AG10803 (cell line): ENCODE measurements at regions not wholly inside any gene's neighbourhood (a gene's known extent, or its start where the extent isn't known, plus 50 kb on each side); places are given as distances from the start of the nearest gene placed in this dataset.
"Not testable (repeated sequence)": the region's sequence is repeated elsewhere in the genome, so short reads cannot be mapped to it uniquely, and the experiment has no call there.

ENCODE experiments used
- DNase-seq: peaks from one replicate; pipeline ENCODE4 v3.0.0; 2010; ENCODE audit warnings: low read depth
- H3K4me3 ChIP-seq: 2 replicates; pipeline ENCODE4 v1.5.1; 2011; ENCODE audit warnings: mild to moderate bottlenecking, low read length, control low read depth
- CTCF ChIP-seq: conservative IDR thresholded peaks from 2 replicates; pipeline ENCODE4 v1.5.1; 2011; ENCODE audit warnings: mild to moderate bottlenecking, low read length, control low read depth, inconsistent platforms

GRCh38 chr4:71882113-71882841, 98.4 kb upstream of the GC start:
- DNase-seq = no peak
- H3K4me3 ChIP-seq = no peak overlapping the region

GRCh38 chr4:71900366-71900765, 116.5 kb upstream of the GC start:
- not testable (repeated sequence) for DNase-seq, H3K4me3 ChIP-seq

More at GRCh38 chr4:71882113-71882841, 98.4 kb upstream of the GC start:
- TF ChIP-seq CTCF = no peak

- not testable (repeated sequence) for DNase-seq
Measured at GRCh38 chr4:71905594-71905993, 121.7 kb upstream of the GC start.

GRCh38 chr4:71906096-71906495, 122.2 kb upstream of the GC start:
- DNase-seq = no peak
- H3K4me3 ChIP-seq = no peak overlapping the region
- no peak for TF ChIP-seq CTCF

More at GRCh38 chr4:71905594-71905993, 121.7 kb upstream of the GC start:
- H3K4me3 ChIP-seq = not testable (repeated sequence)

- TF ChIP-seq CTCF = no peak
- DNase-seq = no peak
- H3K4me3 ChIP-seq = no peak overlapping the region
Measured at GRCh38 chr4:71907071-71907470, 123.2 kb upstream of the GC start.

- TF ChIP-seq CTCF = no peak
- H3K4me3 ChIP-seq = no peak overlapping the region
- no peak for DNase-seq
Measured at GRCh38 chr4:71907782-71908181, 123.9 kb upstream of the GC start.

- DNase-seq = no peak
- H3K4me3 ChIP-seq = no peak overlapping the region
- no peak for TF ChIP-seq CTCF
Measured at GRCh38 chr4:71913275-71913674, 118.5 kb upstream of the NPFFR2 start.

- H3K4me3 ChIP-seq = no peak overlapping the region
- no peak for TF ChIP-seq CTCF
- no peak for DNase-seq
Measured at GRCh38 chr4:71923070-71923469, 108.7 kb upstream of the NPFFR2 start.
